22Rv1 (cell line): ENCODE measurements at regions not wholly inside any gene's neighbourhood (a gene's known extent, or its start where the extent isn't known, plus 50 kb on each side); places are given as distances from the start of the nearest gene placed in this dataset.

Experiments used
- CTCF ChIP-seq: fragments of 450-650 bp; IDR thresholded peaks from 2 replicates; pipeline ENCODE4 v1.5.1; 2017; ENCODE audit warnings: mild to moderate bottlenecking
- ZFX ChIP-seq: fragments of 450-650 bp; IDR thresholded peaks from 2 replicates; pipeline ENCODE4 v1.6.1; 2017; ENCODE audit warnings: antibody characterized with exemption, borderline replicate concordance

GRCh38 chr6:14792118-14792955, 453.5 kb upstream of the JARID2 start:
- TF ChIP-seq CTCF (no peak), ZFX (no peak)
